ENCODE measurements at regions not wholly inside any gene's neighbourhood (a gene's known extent, or its start where the extent isn't known, plus 50 kb on each side); places are given as distances from the start of the nearest gene placed in this dataset.

GRCh38 chr17:68698746-68699145 lies 97.6 kb upstream of the FAM20A start:
- Mint-ChIP-seq H3K4me3 (no peak overlapping the region), H3K4me1 (no peaks in the 10 kb centered on the region), H3K36me3 (no peaks in the 10 kb centered on the region), H3K27me3 (peaks cover 9 to 21% (median 19%) of the 10 kb centered on the region in 3 donors), H3K27ac (no peak overlapping the region), H3K9me3 (peaks cover 0 to 15% (median 2%) of the 10 kb centered on the region in 7 donors)
- ATAC-seq (ENCODE audit: low read depth in 2 of 2) (no peak), DNase-seq (no peak)

GRCh38 chr17:68697850-68698361 lies 96.7 kb upstream of the FAM20A start:
- Mint-ChIP-seq H3K9me3 (peaks cover 0 to 7% (median 2%) of the 10 kb centered on the region in 7 donors), H3K4me3 (no peak overlapping the region), H3K36me3 (no peaks in the 10 kb centered on the region), H3K27me3 (peaks cover 9 to 16% (median 11%) of the 10 kb centered on the region in 3 donors), H3K27ac (no peak overlapping the region), H3K4me1 (no peaks in the 10 kb centered on the region)
- DNase-seq (no peak), ATAC-seq (ENCODE audit: low read depth in 2 of 2) (no peak)

- Mint-ChIP-seq H3K27me3 (peaks cover 8 to 16% (median 9%) of the 10 kb centered on the region in 3 donors), H3K4me1 (no peaks in the 10 kb centered on the region), H3K36me3 (no peaks in the 10 kb centered on the region), H3K4me3 (no peak overlapping the region), H3K27ac (no peak overlapping the region), H3K9me3 (peaks cover 0 to 3% (median 0%) of the 10 kb centered on the region in 7 donors)
- ATAC-seq (ENCODE audit: low read depth in 2 of 2) (no peak), DNase-seq (no peak)
Observed at GRCh38 chr17:68695659-68696058, 94.5 kb upstream of the FAM20A start.

- no peak for DNase-seq
- H3K9me3 Mint-ChIP-seq, result peaks cover 0 to 3% (median 0%) of the 10 kb centered on the region in 7 donors
- H3K27ac Mint-ChIP-seq, result peak overlapping the region in 1 of 6 donors; percentile 79
- no peak overlapping the region for H3K4me3 Mint-ChIP-seq
- no peaks in the 10 kb centered on the region for H3K4me1 Mint-ChIP-seq
- H3K36me3 Mint-ChIP-seq, result no peaks in the 10 kb centered on the region
- no peak for ATAC-seq (ENCODE audit: low read depth in 2 of 2)
- peaks cover 8 to 16% (median 9%) of the 10 kb centered on the region in 3 donors for H3K27me3 Mint-ChIP-seq
Observed at GRCh38 chr17:68694791-68695485, 93.8 kb upstream of the FAM20A start.

GRCh38 chr17:68693896-68694295 lies 92.7 kb upstream of the FAM20A start:
- Mint-ChIP-seq H3K4me1 (no peaks in the 10 kb centered on the region), H3K27ac (no peak overlapping the region), H3K36me3 (no peaks in the 10 kb centered on the region), H3K27me3 (peaks cover 8 to 16% (median 9%) of the 10 kb centered on the region in 3 donors), H3K4me3 (no peak overlapping the region), H3K9me3 (peaks cover 0 to 3% (median 2%) of the 10 kb centered on the region in 7 donors)
- ATAC-seq (ENCODE audit: low read depth in 2 of 2), result no peak
- no peak for DNase-seq

- Mint-ChIP-seq H3K27me3 (peaks cover 7 to 15% (median 9%) of the 10 kb centered on the region in 3 donors), H3K36me3 (no peaks in the 10 kb centered on the region), H3K27ac (no peak overlapping the region), H3K9me3 (peaks cover 0 to 3% (median 2%) of the 10 kb centered on the region in 7 donors), H3K4me3 (no peak overlapping the region), H3K4me1 (no peaks in the 10 kb centered on the region)
- ATAC-seq (ENCODE audit: low read depth in 2 of 2) (no peak), DNase-seq (no peak)
Observed at GRCh38 chr17:68693466-68693865, 92.3 kb upstream of the FAM20A start.

GRCh38 chr17:68686108-68686988 lies 85.2 kb upstream of the FAM20A start:
- peaks cover 6 to 29% (median 20%) of the 10 kb centered on the region in 3 donors for H3K27me3 Mint-ChIP-seq
- peaks cover 0 to 12% (median 2%) of the 10 kb centered on the region in 7 donors for H3K9me3 Mint-ChIP-seq
- H3K36me3 Mint-ChIP-seq, result peaks cover 0 to 10% of the 10 kb centered on the region in 2 donors
- H3K4me3 Mint-ChIP-seq, result no peak overlapping the region
- ATAC-seq (ENCODE audit: low read depth in 2 of 2), result no peak
- DNase-seq, result no peak
- no peaks in the 10 kb centered on the region for H3K4me1 Mint-ChIP-seq
- H3K27ac Mint-ChIP-seq, result no peak overlapping the region

GRCh38 chr17:68684949-68685357 lies 83.8 kb upstream of the FAM20A start:
- H3K4me1 Mint-ChIP-seq, result no peaks in the 10 kb centered on the region
- H3K36me3 Mint-ChIP-seq, result peaks cover 0 to 10% of the 10 kb centered on the region in 2 donors
- no peak overlapping the region for H3K27ac Mint-ChIP-seq
- H3K9me3 Mint-ChIP-seq, result peaks cover 0 to 12% (median 5%) of the 10 kb centered on the region in 7 donors
- DNase-seq, result no peak
- H3K27me3 Mint-ChIP-seq, result peaks cover 12 to 31% (median 20%) of the 10 kb centered on the region in 3 donors
- no peak overlapping the region for H3K4me3 Mint-ChIP-seq
- ATAC-seq (ENCODE audit: low read depth in 2 of 2), result no peak

GRCh38 chr17:68682903-68683302 lies 81.7 kb upstream of the FAM20A start:
- Mint-ChIP-seq H3K9me3 (peaks cover 0 to 12% (median 3%) of the 10 kb centered on the region in 7 donors), H3K4me1 (no peaks in the 10 kb centered on the region), H3K27me3 (peaks cover 20 to 30% (median 24%) of the 10 kb centered on the region in 3 donors), H3K4me3 (no peak overlapping the region), H3K36me3 (peaks cover 0 to 10% of the 10 kb centered on the region in 2 donors), H3K27ac (no peak overlapping the region)
- ATAC-seq (ENCODE audit: low read depth in 2 of 2) (no peak), DNase-seq (no peak)

- Mint-ChIP-seq H3K36me3 (peaks cover 0 to 10% of the 10 kb centered on the region in 2 donors), H3K4me3 (peak overlapping the region in 1 of 8 donors; percentile 9), H3K4me1 (no peaks in the 10 kb centered on the region), H3K27me3 (peaks cover 16 to 28% (median 19%) of the 10 kb centered on the region in 3 donors), H3K27ac (no peak overlapping the region), H3K9me3 (peaks cover 0 to 12% (median 3%) of the 10 kb centered on the region in 7 donors)
- no peak for DNase-seq
- no peak for ATAC-seq (ENCODE audit: low read depth in 2 of 2)
Observed at GRCh38 chr17:68679882-68680281, 78.7 kb upstream of the FAM20A start.

- Mint-ChIP-seq H3K27me3 (peaks cover 4 to 28% (median 10%) of the 10 kb centered on the region in 3 donors), H3K4me1 (no peaks in the 10 kb centered on the region), H3K4me3 (no peak overlapping the region), H3K27ac (no peak overlapping the region), H3K9me3 (peaks cover 0 to 3% (median 0%) of the 10 kb centered on the region in 7 donors), H3K36me3 (no peaks in the 10 kb centered on the region)
- no peak for DNase-seq
- no peak for ATAC-seq (ENCODE audit: low read depth in 2 of 2)
Observed at GRCh38 chr17:68676856-68677255, 75.7 kb upstream of the FAM20A start.

- no peak for ATAC-seq (ENCODE audit: low read depth in 2 of 2)
- DNase-seq, result no peak
- Mint-ChIP-seq H3K4me3 (no peak overlapping the region), H3K36me3 (no peaks in the 10 kb centered on the region), H3K4me1 (no peaks in the 10 kb centered on the region), H3K27ac (no peak overlapping the region), H3K27me3 (peaks cover 4 to 23% (median 10%) of the 10 kb centered on the region in 3 donors), H3K9me3 (peaks cover 0 to 2% (median 0%) of the 10 kb centered on the region in 7 donors)
Observed at GRCh38 chr17:68675723-68676122, 74.6 kb upstream of the FAM20A start.

- Mint-ChIP-seq H3K27ac (no peak overlapping the region), H3K36me3 (no peaks in the 10 kb centered on the region), H3K4me3 (no peak overlapping the region), H3K4me1 (no peaks in the 10 kb centered on the region), H3K9me3 (no peaks in the 10 kb centered on the region), H3K27me3 (peaks cover 0 to 18% (median 15%) of the 10 kb centered on the region in 3 donors)
- ATAC-seq (ENCODE audit: low read depth in 2 of 2) (no peak), DNase-seq (no peak)
Observed at GRCh38 chr17:68674029-68674925, 73.1 kb upstream of the FAM20A start.

Measured in naive B cell (primary cell).